ENCODE measurements at regions not wholly inside any gene's neighbourhood (a gene's known extent, or its start where the extent isn't known, plus 50 kb on each side); places are given as distances from the start of the nearest gene placed in this dataset.

DNA sequence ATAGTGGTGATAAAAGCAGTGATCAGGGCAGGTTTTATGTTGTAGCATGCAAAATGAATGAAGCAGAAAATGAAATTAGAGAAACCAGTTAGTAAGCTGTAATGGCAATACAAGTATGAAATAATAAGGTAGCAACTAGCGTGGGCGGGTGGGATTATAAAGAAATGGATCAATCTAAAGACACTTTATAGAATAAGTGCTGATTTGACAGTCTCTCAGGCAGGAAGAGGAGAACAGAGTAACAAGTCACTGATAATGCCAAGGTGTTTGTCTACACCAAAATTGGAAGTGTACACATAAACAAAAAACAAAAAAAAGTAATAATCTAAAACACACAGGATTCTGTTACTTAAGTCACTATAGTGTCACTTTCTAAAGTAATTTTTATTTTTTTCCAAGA, 51.0 kb upstream of the PCBP1 start:
- DNase-seq (ENCODE audit: low read depth in 4 of 4, low spot score in 3 of 4), result no peak

DNA sequence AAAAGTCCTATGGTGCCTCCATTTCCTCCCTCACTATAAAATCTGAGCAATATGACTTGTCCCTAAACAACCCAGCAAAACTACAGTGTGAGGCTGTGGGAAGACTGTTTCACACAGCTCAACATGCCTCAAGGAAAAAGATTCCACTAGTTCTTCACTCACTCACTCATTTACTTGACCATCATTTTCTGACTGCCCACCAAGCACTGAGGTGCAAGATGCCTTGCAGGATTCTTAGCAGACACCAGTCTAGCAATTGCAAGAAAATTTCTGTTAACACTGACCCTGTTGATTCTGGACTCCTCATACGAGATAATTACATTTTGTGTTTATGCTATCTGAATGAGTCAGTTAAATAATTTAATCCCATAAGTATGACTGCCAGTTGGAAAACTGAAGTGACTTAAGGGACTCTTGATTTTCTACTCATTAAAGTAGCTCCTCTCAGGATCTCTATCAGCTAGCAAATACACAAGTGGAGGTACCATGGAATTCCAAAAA, 51.9 kb upstream of the PCBP1 start:
- DNase-seq (ENCODE audit: low read depth in 4 of 4, low spot score in 3 of 4), result no peak

DNA sequence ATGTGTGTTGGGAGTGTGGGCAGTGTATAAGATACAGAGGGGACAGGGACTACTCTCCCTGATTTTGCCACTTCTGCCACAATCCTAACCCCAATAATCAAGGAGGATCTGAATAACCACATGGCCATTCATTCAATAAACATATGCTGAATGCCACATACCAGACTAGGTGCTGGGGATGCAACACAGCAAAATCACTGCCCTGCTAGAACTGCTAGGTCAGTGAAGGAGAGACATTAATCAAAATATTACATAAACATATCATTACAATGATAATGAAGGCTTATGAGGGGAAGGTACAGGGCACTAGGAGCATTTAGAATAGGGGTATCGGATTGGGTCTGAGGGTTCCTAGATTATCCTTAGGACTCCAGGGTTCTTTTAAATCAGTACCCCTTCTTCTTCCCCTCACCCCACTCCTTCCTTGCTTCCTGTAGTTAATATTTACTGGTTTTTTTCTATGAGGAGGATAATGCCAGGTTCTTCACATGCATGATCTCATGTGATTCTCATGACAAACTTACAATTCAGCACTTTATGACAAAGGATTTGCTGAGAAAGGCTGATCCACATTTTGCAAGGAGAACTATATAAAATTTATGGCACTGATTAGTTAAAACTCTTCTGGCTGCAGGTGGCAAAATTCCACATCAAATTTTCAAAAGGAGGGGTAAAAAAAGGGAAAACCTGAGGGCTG, 56.4 kb upstream of the PCBP1 start:
- DNase-seq (ENCODE audit: low read depth in 4 of 4, low spot score in 3 of 4), result no peak

DNA sequence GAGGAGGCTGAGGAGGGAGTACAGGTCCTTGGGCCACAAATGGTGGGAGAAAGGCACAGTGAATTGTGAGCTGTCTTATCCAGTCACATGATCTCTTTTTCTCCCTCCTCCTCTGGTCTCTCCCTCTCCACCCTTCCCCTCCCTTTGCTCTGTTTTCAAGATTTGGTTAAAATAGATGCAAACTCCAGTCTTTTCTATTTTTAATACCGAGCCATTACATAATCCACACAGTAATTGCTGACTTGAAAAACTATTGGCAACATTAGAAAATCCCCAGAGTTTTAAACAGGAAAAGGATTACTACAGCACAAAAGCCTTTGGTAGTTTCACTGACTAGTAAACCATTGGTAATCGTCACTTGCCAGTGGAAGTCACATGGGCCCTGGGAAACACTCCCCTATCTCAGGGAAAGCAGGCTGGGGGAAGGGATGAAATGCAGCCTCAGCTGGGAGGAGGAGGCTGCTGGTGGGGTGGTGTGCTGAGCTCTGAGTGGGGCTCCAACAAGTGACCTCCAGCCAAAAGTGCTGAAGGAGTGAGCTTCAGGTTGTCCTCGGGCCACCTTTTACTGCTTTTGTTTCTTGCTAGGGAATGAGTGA, 57.4 kb upstream of the PCBP1 start:
- DNase-seq (ENCODE audit: low read depth in 4 of 4, low spot score in 3 of 4), result peak; percentile 14 to 45 (median 22)

DNA sequence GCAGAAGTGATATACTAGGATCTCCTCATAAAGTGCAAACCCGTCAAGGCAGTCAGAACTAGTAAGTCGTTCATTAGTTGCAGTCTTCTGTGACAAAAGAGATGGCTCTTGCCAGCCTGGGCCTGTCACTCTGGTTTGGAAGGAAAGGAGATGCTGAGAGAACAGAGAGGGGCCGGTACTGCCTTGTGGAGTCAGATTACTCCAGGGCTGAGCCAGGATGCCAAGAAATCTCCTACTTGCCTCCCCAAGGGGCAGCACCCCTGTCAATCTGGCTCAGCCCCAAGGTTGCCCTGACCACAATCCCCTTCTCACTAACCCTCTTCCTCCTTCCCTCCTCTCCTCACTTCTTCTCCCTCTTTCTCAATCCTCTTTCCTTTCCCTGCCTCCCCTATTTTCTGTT, 62.9 kb upstream of the ASPRV1 start:
- no peak for DNase-seq (ENCODE audit: low read depth in 4 of 4, low spot score in 3 of 4)

DNA sequence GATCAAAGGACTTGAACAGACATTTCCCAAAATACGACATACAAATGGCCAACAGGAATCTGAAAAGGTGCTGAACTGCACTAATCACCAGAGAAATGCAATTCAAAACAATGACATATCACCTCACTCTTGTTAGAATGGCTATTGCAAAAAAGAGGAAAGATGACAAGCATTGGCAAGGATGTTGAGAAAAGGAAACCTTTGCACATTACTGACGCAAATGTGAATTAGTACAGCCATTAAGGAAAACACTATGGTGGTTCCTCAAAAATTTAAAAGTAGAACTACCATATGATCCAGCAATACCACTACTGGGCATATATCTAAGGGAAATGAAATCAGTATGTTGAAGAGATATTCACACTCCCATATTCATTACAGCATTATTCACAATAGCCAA, 57.7 kb upstream of the ASPRV1 start:
- DNase-seq (ENCODE audit: low read depth in 4 of 4, low spot score in 3 of 4), result no peak

DNA sequence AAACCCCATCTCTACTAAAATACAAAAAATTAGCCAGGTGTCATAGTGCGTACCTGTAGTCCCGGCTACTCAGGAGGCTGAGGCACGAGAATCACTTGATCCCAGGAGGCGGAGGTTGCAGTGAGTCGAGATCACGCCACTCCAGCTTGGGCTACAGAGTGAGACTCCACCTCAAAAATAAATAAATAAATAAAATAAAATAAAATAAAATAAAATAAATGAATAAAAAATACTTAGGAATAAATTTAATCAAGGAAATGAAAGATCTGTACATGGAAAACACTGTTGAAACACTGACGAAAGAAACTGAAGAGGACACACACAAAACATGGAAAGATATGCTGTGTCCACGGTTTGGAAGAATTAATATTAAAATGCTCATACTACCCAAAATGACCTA, 56.5 kb upstream of the ASPRV1 start:
- no peak for DNase-seq (ENCODE audit: low read depth in 4 of 4, low spot score in 3 of 4)

DNA sequence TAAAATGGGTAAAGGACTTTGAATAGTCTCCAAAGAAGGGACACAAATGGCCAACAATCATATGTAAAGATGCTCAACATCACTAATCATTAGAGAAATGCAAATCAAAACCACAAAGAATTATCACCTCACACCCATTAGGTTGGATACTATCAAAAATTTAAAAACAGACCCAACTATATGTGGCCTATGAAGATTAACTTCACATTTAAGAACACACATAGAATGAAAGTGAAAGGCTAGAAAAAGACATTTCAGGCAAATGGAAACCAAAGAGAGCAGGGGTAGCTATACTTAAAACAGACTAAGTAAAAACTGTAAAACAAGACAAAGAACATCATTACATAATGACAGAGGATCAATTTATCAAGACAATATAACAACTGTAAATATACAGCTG, 53.5 kb upstream of the ASPRV1 start:
- DNase-seq (ENCODE audit: low read depth in 4 of 4, low spot score in 3 of 4), result no peak

DNA sequence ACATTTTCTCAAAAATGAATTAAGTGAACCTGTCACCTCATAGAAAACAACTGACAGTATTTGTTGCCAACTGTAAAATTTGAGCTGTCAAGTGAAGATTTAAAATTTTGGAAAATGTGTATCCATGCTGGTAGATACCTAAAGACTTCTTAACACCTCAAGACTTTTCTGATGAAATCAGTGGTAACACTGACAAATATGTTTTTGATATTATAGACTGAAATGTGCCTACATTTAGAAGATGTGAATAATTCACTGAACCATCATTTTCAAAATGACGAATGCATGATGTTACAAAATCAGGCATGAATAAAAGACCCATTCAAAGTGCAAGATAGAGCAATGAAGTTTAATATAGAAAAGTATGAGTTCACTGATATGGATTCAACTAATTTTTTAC, 51.5 kb upstream of the ASPRV1 start:
- DNase-seq (ENCODE audit: low read depth in 4 of 4, low spot score in 3 of 4), result no peak

DNA sequence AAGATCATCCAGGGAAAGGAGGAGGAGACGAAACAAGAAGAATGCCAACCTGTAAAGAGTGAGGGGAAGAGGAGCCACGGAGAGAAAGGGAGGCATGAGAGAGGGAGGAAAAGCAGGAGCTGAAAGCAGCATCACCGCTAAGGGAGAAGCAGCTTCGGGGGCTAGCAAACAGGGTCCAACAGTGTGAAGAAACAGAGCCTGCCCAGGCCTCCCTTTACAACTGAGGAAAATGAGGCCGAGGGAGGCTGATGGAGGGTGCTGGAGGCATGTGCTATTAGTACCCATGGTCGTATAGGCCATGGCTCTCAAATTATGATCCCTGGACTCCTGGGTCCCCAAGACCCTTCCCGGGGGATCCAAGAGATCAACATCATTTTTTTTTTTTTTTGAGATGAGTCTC, 50.4 kb upstream of the ASPRV1 start:
- no peak for DNase-seq (ENCODE audit: low read depth in 4 of 4, low spot score in 3 of 4)

DNA sequence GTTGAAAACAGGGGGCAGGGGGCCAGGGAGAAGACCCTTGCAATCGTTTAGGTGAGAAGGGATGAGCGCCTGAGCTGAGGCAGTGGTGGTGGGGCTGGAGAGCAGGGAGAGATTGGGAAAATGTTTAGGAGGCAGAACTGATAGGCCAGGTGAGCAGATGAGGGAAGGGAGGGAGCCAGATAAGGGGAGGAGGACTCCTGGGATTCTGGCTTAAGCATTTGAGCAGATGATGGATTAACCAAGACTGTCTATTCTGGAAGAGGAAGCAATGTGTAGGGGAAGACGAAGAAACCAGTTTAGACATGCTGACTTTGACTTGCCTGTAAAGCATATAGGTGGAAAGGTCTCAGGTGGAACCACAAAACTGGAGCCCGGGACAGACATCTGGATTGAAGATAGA, 49.9 kb upstream of the ASPRV1 start:
- DNase-seq (ENCODE audit: low read depth in 4 of 4, low spot score in 3 of 4), result no peak

All from left renal pelvis (tissue), 4 donors.